IMR-90 (cell line): ENCODE measurements at regions not wholly inside any gene's neighbourhood (a gene's known extent, or its start where the extent isn't known, plus 50 kb on each side); places are given as distances from the start of the nearest gene placed in this dataset.

ENCODE experiments used
- ATAC-seq: fragments of 200-7000 bp; cut with Tn5 transposase; 2 replicates; pipeline ENCODE4 v1.9.1; 2020; ENCODE audit warnings: low read depth, mild to moderate bottlenecking, moderate library complexity
- BruUV-seq: library from RNA; stranded (reverse); fragments of 400-500 nt; replicated peaks from 2 replicates; lab custom pipeline; 2021; lab: Mats Ljungman, UMichigan
- CTCF ChIA-PET: fragments of 300-600 bp; formaldehyde crosslinking; extraction: SDS; loops from one replicate; lab custom pipeline; 2021; ENCODE audit warnings: antibody characterized with exemption; lab: Yijun Ruan, JAX
- POLR2A ChIA-PET: fragments of 300-600 bp; sonication (Branson Sonifier 250); formaldehyde crosslinking; loops from one replicate; lab custom pipeline; 2022; ENCODE audit warnings: antibody characterized with exemption; ENCODE audit not compliant: unreplicated experiment; lab: Charles Lee
- DNase-seq: peaks from one replicate; pipeline ENCODE4 v3.0.0; 2013
- H2AFZ ChIP-seq: replicated peaks from 2 replicates; pipeline ENCODE3; 2013; ENCODE audit warnings: low read length, mild to moderate bottlenecking; ENCODE audit not compliant: poor library complexity
- H2AK5ac ChIP-seq: 2 replicates; pipeline ENCODE4 v1.6.1; 2013; ENCODE audit warnings: low read depth, low read length, inconsistent platforms
- H2AK9ac ChIP-seq: replicated peaks from 2 replicates; pipeline ENCODE3; 2013; ENCODE audit warnings: mild to moderate bottlenecking, low read depth, low read length, moderate library complexity; ENCODE audit not compliant: poor library complexity
- H2BK120ac ChIP-seq: 2 replicates; pipeline ENCODE4 v1.6.1; 2013; ENCODE audit warnings: low read depth, low read length, inconsistent platforms
- H2BK15ac ChIP-seq: 3 replicates; pipeline ENCODE4 v1.6.1; 2013; ENCODE audit warnings: low read depth, low read length, inconsistent platforms
- H2BK20ac ChIP-seq: 2 replicates; pipeline ENCODE4 v1.6.1; 2013; ENCODE audit warnings: low read depth, mild to moderate bottlenecking, inconsistent platforms, low read length, moderate library complexity
- H2BK5ac ChIP-seq: 2 replicates; pipeline ENCODE4 v1.6.1; 2013; ENCODE audit warnings: mild to moderate bottlenecking, low read depth, low read length, inconsistent platforms; ENCODE audit not compliant: poor library complexity, severe bottlenecking
- H3K14ac ChIP-seq: replicated peaks from 2 replicates; pipeline ENCODE4 v1.6.1; 2013; ENCODE audit warnings: low read depth, low read length, inconsistent platforms
- H3K18ac ChIP-seq: 2 replicates; pipeline ENCODE4 v1.6.1; 2013; ENCODE audit warnings: low read depth, low read length, control low read depth
- H3K23ac ChIP-seq: 2 replicates; pipeline ENCODE4 v1.6.1; 2013; ENCODE audit warnings: low read depth, low read length, inconsistent platforms
- H3K27ac ChIP-seq: 2 replicates; pipeline ENCODE4 v1.5.1; 2013; ENCODE audit warnings: mild to moderate bottlenecking, control low read depth, low read length; ENCODE audit not compliant: insufficient read depth
- H3K27me3 ChIP-seq: 2 replicates; pipeline ENCODE4 v1.6.1; 2013; ENCODE audit warnings: low read length; ENCODE audit not compliant: control insufficient read depth, insufficient read depth
- H3K36me3 ChIP-seq: 2 replicates; pipeline ENCODE4 v1.6.1; 2013; ENCODE audit warnings: low read length, mixed read lengths; ENCODE audit not compliant: control insufficient read depth, insufficient read depth
- H3K4ac ChIP-seq: 2 replicates; pipeline ENCODE4 v1.6.1; 2013; ENCODE audit warnings: low read depth, low read length, inconsistent platforms
- H3K4me1 ChIP-seq: 2 replicates; pipeline ENCODE4 v1.6.1; 2013; ENCODE audit warnings: low read length, mixed read lengths; ENCODE audit not compliant: control insufficient read depth, insufficient read depth
- H3K4me2 ChIP-seq: 2 replicates; pipeline ENCODE4 v1.6.1; 2013; ENCODE audit warnings: low read depth, mild to moderate bottlenecking, control low read depth, low read length, moderate library complexity
- H3K4me3 ChIP-seq: 2 replicates; pipeline ENCODE4 v1.5.1; 2013; ENCODE audit warnings: low read depth, mild to moderate bottlenecking, control low read depth, low read length, moderate library complexity; ENCODE audit not compliant: insufficient read depth
- H3K56ac ChIP-seq: 2 replicates; pipeline ENCODE4 v1.6.1; 2013; ENCODE audit warnings: low read length, inconsistent platforms; ENCODE audit not compliant: insufficient read depth; ENCODE audit errors: extremely low read depth
- H3K79me1 ChIP-seq, 2 experiments: 2 replicates each; pipeline ENCODE4 v1.6.1; 2013; ENCODE audit warnings: low read length in 2 of 2, inconsistent platforms in 1 of 2, low read depth in 1 of 2
- H3K9ac ChIP-seq: 2 replicates; pipeline ENCODE4 v1.6.1; 2013; ENCODE audit warnings: low read depth, low read length, control low read depth
- H3K9me1 ChIP-seq: 2 replicates; pipeline ENCODE4 v1.6.1; 2013; ENCODE audit warnings: low read length, inconsistent platforms; ENCODE audit not compliant: insufficient read depth
- H3K9me3 ChIP-seq: 2 replicates; pipeline ENCODE4 v1.6.1; 2013; ENCODE audit warnings: low read length; ENCODE audit not compliant: control insufficient read depth, insufficient read depth
- H4K20me1 ChIP-seq: 2 replicates; pipeline ENCODE4 v1.6.1; 2013; ENCODE audit warnings: low read length, inconsistent platforms; ENCODE audit not compliant: insufficient read depth
- H4K5ac ChIP-seq: 2 replicates; pipeline ENCODE4 v1.6.1; 2013; ENCODE audit warnings: mild to moderate bottlenecking, low read depth, low read length, control low read depth
- H4K8ac ChIP-seq, 2 experiments: 2 replicates each; pipeline ENCODE4 v1.6.1; 2013; ENCODE audit warnings: low read depth in 2 of 2, low read length in 2 of 2, control low read depth in 1 of 2, inconsistent platforms in 1 of 2
- H4K91ac ChIP-seq: 2 replicates; pipeline ENCODE4 v1.6.1; 2013; ENCODE audit warnings: low read depth, low read length, inconsistent platforms; ENCODE audit not compliant: insufficient read depth
- RCOR1 ChIP-seq: IDR thresholded peaks from 2 replicates; pipeline ENCODE4 v1.6.1; 2012; ENCODE audit warnings: mild to moderate bottlenecking, low read length, improper control_type of control experiment; ENCODE audit not compliant: insufficient replicate concordance
- WGBS, 2 experiments: methylation state at CpG; one replicate each; pipeline versions ENCODE4 v1.1.5 to v1.1.7; 2013; ENCODE audit warnings: missing lambda C conversion rate in 2 of 2; ENCODE audit not compliant: insufficient read length in 1 of 2; ENCODE audit errors: extremely low coverage in 2 of 2; 5-methylcytosine and 5-hydroxymethylcytosine counted together
- dilution Hi-C: fragments of 300-500 bp; cut with HindIII; formaldehyde crosslinking; loops from one replicate; pipeline ENCODE4 v1.14.3; 2018; ENCODE audit warnings: low sequenced_read_pairs; ENCODE audit not compliant: unreplicated experiment
- in situ Hi-C: fragments of 300-500 bp; cut with MboI; formaldehyde crosslinking; loops from 3 replicates; pipeline ENCODE4 v1.14.3; 2019; ENCODE audit warnings: low sequenced_read_pairs, inconsistent platforms, mixed read lengths
- intact Hi-C: fragments of 100-400 bp; cut with micrococcal nuclease; formaldehyde crosslinking; loops from 2 replicates; pipeline ENCODE4 v1.10.0; 2022

GRCh38 chr2:122366427-122366826 is 611.0 kb downstream of the TSN start:
- intact Hi-C loops = no loop called here

More at GRCh38 chr2:122366427-122366826, 611.0 kb downstream of the TSN start:
- Histone ChIP-seq H3K23ac (no peak overlapping the region), H2AFZ (no peak overlapping the region), H3K56ac (no peak overlapping the region), H3K4me2 (no peak overlapping the region), H2AK9ac (no peak overlapping the region), H3K9ac (no peak overlapping the region), H2AK5ac (no peak overlapping the region), H3K4ac (no peak overlapping the region), H3K18ac (no peak overlapping the region), H3K14ac (no peak overlapping the region), H4K20me1 (no peaks in the 10 kb centered on the region), H3K27me3 (no peaks in the 10 kb centered on the region), H3K79me1 (no peaks in the 10 kb centered on the region), H3K9me3 (peaks cover 2% of the 10 kb centered on the region; the same call in 1 of the 2 replicates), H3K36me3 (no peaks in the 10 kb centered on the region), H3K27ac (no peak overlapping the region), H2BK20ac (no peak overlapping the region), H4K8ac (no peak overlapping the region), H2BK120ac (no peak overlapping the region), H2BK5ac (no peak overlapping the region), H2BK15ac (no peak overlapping the region), H4K91ac (no peak overlapping the region), H4K5ac (no peak overlapping the region), H3K9me1 (no peaks in the 10 kb centered on the region), H3K4me3 (no peak overlapping the region), H3K4me1 (no peaks in the 10 kb centered on the region)
- CTCF ChIA-PET = no interaction called here
- dilution Hi-C loops (no loop called here), in situ Hi-C loops (no loop called here)
- POLR2A ChIA-PET = no interaction called here
- no peak for ATAC-seq
- BruUV-seq = no TSS peak
- no peak for TF ChIP-seq RCOR1
- WGBS, 2 experiments = 11% methylated on average over 1 of the region's 2 CpGs; no CpG with 5 or more reads in 1 of the 2 experiments
- DNase-seq = no peak
